ENCODE measurements at regions not wholly inside any gene's neighbourhood (a gene's known extent, or its start where the extent isn't known, plus 50 kb on each side); places are given as distances from the start of the nearest gene placed in this dataset.
"Not testable (repeated sequence)": the region's sequence is repeated elsewhere in the genome, so short reads cannot be mapped to it uniquely, and the experiment has no call there.

DNA sequence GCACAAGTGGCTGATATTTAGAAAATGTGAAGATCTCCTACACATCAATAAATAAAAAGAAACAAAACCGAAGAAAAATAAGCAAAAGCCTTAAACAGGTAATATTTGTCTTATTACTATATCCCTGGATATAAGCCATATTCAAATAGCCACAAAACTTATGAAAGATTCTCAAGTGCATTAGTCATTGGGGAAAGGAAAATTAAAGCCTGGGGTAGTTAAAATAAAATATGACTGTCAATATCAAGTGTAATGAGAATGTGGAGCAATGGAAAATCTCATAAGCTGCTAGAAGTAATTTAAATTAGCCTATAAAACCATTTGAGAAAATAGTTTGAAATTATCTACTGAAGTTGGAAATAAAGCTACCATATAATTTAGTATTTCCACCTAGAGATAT, 399.9 kb downstream of the GASK1B start:
- DNase-seq, result no peak

DNA sequence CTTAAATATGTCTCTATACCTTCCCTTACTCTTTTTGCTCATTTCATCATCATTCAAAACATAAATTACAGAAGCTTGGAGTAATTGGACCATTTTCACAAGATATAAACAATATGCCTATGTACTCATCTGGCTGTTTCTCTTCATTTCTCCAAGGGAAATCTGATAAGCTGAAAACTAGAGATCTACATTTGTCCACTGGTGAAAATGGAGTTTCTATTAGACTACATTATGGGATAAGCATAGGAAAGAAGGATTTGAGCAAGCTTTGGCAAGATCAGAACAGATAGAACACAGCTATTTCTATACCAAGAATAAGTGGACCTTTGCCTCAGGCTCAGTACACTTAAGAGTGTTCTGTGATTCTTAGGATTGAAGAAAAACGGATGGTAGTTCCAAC, 404.4 kb downstream of the GASK1B start:
- DNase-seq, result no peak

DNA sequence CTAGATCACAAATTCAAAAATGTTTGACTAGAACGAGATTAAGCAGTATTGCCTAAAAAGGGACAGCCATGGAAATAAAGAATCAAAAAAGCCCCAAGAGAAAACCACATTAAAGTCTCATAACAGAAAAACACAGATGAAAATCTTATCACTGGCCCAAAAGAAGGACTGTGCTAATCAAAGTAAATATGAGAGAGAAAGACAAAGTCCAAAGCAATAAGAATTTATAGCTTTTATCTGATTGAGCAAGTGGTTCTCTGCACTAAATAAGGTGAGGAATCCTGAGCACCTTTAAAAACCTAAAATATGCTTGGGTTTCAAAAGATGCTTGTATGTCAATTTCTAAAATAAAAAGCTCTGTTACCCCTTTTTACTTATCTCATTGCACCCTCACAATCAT, 409.3 kb downstream of the GASK1B start:
- no peak for DNase-seq

DNA sequence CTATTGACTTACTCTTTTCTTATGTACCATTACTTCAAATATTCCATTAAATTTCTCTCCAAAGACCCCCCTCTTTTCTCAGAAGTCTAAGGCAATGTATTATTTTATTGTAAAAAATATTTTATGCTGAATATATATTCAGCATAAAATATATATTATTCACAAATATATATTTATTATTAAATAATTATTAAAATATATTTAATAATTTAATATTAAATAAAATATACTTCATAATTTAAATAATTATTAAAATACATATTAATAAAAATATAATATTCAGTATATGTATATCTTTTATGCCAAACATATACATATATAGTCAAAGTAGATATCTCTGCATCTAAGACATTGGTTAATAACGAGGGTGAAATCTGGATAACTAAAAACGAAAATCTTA, 418.4 kb downstream of the GASK1B start:
- no peak for DNase-seq

DNA sequence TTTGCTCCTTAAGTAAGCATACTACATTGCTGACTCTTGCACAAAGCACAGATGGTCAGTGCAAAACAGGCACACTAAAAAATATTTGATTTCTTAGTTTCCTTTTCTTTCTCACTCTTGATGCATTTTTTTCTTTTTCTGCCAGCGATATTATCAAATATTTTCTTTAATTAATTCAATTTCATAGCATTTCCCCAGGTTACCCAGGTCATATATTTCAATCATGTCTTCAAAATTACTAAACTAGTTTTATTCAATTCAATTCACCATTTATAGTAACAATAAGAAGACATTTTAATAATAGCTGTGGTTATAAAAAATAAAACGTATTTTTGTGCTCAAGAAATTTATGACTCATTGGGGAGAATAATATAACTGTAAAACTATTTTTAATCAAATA, 421.2 kb downstream of the GASK1B start:
- no peak for DNase-seq

DNA sequence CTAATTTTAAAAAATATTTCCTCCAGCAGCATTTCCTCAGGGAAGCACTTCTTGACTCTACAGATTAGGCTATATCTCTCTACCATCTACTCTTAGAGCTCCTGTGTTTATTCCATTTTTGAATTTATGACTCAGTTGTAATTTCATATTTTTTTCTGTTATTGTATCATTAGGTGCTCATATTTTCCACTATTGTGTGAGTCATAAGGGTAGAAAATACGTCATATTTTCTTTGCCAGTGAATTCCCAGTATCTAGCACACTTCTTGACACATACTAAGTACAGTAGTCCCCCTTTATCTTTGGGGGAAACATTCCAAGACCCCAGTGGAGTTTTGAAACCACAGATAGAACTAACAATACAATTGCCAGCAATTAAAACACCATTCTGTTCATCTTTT, 431.2 kb downstream of the GASK1B start:
- no peak for DNase-seq

DNA sequence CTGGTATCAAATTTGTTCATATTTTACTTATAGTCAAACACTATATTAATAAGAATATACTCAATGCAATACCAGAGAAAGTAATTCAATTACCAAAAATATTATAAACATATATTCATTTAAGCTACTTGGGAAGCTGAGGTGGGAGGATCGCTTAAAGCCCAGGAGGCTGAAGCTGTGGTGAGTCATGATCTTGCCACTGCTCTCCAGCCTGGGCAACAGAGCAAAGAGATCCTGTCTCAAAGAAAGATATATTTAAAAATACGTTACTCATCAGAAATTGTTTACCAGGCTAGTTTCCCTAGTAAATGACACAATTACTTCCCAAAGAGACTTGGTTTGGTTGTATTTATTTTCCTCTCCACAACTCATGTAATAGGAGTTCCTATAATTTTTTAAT, 433.6 kb downstream of the GASK1B start:
- DNase-seq, result no peak

DNA sequence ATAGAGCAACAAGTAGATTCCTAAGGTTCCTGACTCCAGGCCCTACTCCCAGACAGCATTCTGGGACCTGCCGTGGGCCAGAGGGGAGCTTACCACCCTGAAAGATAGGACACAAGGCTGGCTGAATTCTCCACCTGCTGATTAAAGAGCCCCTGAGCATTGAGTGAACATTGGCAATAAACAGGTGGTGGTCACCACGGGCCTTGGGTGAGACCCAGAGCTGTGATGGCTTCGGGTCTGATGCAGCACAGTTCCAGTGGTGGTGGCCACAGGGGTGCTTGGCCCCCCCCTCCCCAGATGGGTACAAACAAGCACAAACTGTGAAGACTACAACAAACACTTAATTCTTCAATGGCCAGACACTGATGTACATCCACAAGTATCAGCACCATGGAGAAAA, 444.6 kb downstream of the GASK1B start:
- DNase-seq, result no peak

DNA sequence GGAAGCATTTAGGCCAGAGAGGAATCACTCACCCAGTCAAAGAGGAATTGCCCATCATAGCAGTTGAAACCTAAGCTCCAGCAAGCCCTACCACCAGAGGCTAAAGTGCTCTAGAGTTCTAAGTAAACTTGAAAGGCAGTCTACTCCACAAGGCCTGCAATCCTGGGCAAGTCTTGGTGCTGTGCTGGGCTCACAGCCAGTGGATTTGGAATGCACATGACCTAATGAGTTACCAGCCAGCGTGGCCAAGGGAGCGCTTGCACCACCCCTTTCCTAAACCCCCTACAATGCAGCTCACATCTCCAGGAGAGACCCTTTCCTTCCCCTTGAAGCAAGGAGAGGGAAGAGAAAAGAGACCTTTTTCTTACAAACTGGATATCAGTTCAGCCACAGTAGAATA, 445.7 kb downstream of the GASK1B start:
- no peak for DNase-seq

DNA sequence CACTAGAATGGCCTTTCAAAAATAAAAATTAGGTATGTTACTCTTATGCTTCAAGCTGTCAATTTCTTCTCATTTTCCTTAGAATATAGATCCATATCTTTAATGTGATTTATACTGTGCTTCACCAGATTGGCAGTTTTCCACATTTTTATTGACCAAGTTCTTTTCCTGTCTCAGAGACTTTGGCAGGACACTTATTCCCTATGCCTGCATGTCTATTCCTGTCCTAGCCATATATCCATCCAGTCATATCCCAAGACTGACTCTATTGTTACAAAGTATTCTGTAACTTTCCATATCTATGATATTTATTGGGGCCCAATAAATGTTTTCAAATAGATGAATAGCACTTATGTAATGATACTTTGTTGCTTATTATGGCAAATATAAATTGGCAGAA, 450.7 kb downstream of the GASK1B start:
- DNase-seq, result no peak

DNA sequence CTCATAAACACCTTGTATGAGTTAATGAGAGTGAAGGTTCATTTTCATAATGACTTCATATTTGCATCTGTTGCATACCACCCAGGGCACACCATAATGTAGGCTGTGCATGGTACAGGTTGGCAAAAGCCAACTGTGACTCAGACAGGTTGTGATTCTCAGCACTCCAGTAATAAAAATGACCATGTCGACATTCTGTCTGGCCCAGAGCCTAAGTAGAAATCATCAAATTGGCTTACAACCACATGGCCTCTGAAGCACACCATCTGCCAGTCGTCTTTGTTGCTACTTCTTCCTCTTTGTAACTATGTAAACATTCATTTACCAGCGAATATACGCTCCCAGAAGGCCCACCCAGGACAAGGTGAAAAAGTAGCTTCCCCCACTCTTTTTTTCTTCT, 459.5 kb downstream of the GASK1B start:
- DNase-seq, result no peak

DNA sequence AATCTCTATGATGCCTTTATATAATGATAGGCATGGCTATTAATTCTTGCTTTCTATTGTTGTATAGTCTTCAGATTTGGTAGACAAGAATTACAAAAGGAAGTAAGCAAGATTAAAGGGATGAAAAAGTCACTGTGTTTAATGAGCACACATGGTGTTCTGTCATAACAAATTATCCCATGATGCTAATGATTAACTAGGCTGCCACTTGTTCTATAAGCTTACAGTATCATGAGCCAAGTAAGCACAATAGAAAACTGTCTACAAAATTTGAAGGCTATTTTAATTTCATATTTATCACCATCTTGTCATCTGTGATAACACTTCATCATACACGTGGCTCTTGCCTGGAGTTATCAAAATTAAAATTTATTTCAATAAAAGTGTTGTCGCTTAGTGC, 466.7 kb downstream of the GASK1B start:
- no peak for DNase-seq

DNA sequence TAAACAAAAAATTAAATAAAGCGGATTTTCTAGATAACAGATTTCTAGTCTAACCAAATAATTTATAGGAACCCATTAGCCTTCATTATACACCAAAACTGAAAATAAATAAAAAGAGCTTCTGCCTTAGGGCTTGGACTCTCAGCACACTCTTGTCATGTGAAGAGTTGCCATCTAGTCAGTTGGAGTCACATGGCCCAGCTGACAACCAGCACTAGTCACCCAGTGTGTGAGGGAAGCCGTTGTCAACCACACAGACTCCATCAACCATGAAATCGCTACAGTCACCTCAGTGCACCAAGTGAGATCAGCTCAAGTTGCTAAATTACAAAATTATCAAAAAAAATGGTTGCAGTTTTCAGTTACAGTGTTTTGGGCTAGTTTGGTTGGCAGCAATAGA, 470.0 kb downstream of the GASK1B start:
- no peak for DNase-seq

DNA sequence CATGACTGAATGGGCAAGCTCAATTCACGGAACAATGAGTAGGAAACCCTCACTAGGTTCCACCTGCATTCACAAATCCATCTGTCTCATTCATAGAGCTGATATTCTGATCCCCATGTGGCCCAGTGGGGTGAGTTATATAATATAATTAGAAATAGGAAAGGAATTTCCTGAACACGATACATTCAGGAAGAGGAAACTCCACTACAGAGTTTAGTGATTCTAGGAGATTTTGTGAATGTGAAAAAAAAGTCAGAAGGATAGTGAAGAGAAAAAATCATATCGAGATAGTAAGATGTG, 471.2 kb downstream of the GASK1B start:
- DNase-seq, result no peak

DNA sequence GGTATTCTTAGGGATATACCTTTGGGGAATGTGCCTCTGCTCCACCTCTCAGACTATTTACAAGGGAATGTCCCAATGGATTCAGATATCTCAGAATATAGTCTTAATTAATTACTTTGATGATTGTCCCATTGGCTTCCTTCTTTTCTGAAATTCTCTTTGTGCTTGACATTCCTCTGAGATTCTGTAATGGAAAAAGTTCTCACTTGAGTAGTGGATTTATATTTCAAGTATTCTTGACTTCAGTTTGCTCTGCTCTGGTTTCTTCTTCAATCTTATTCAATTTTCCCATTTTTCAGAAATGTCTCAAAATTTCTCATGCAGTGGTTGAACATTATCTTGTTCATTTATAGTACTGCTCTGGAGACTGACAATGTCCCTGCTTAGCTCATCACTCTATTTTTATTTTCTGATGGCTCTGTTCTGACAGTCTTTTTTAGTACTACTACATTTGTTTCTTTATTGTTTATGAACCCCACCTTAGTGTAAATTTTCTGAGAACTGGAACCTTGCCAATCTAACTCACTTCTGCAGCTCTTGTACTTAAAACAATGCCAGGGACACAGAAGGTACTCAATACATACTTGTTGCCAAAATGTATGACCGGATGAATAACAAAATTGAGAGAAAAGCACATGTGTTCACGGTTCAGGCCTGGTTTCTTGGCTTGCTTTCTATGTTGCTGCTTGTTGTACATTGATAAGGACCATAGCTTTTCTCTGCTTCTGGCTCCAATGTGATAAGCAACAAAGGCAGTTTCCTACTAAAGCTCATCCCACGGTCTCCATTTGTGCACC, 471.7 kb downstream of the GASK1B start:
- DNase-seq, result no peak

DNA sequence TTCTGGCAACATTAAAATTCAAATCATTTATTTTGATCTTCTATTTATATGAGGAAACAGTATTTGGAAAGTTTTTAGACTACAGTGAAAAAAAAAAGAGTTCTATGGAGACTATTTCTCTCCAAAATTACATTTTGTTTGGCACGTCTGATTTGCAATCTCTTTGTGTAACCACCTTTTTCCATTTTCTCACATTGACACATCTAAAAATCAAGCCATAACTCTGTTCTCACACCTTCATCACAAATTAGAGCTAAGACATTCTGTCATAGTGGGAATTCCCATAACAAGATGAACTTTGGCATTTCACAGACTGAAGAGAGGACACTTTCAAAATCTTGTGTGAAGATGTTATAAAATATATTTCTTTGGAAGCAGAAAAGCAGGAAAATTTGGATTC, 468.9 kb downstream of the GRIA2 start:
- no peak for DNase-seq

DNA sequence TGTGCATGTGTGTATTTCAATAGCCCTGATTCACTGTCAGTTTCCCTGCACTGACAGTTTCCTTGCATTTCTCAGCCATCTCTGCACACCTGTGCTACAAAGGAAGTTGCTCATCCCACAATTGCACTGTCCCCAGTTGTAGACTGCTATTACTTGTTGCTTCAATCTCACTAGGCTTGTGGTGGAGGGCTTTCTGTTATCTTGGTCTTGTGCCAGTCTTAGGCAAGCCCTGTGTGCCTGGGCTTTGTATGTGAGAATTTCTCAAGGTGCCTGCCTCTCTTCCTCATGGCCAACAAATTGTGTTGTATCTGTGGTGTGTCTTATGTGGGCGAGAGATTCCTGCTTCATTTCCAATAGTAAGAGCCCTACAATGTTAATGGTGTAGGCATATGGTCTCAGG, 467.4 kb downstream of the GRIA2 start:
- no peak for DNase-seq

DNA sequence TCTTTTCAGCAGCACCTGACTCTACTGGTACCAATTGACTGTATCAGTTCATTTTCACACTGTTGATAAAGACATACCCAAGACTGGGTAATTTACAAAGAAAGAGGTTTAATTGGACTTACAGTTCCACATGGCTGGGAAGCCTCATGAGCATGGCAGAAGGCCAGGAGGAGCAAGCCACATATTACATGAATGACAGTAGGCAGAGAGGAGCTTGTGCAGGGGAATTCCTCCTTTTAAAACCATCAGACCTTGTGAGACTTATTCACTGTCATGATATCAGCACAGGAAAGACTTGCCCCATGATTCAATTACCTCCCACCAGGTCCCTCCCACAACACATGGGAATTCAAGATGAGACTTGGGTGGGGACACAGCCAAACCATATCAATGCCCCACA, 458.8 kb downstream of the GRIA2 start:
- DNase-seq, result not testable (repeated sequence)

DNA sequence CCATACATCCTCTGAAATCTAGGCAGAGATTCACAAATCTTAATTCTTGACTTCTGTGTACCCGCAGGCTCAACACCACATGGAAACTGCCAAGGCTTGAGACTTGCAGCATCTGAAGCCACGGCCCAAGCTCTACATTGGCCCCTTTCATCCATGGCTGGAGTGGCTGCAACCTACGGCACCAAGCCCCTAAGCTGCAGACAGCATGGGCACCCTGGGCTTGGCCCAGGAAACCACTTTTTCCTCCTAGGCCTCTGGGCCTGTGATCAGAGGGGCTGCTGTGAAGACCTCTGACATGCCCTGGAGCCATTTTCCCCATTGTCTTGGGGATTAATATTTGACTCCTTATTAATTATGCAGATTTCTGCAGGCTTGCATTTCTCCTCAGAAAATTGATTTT, 457.9 kb downstream of the GRIA2 start:
- DNase-seq, result no peak

DNA sequence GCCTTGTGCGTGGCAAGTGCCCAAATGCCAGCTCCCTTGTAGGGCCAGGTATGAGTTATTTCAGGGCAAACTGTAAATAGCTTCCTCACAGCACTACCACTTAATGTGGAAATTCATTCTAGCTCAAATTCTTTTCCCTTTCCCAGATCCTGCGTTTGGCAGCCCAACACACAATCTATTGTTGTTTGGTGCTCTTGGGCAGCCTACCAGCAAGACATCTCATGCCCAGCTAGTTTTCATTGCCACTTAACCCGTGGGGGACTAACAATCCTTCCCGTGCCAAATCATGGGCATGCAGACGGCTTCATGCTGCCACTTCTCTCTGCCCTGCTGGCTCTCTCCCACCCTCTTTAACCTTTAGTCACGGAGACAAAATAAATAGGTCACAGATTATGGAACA, 454.2 kb downstream of the GRIA2 start:
- no peak for DNase-seq

DNA sequence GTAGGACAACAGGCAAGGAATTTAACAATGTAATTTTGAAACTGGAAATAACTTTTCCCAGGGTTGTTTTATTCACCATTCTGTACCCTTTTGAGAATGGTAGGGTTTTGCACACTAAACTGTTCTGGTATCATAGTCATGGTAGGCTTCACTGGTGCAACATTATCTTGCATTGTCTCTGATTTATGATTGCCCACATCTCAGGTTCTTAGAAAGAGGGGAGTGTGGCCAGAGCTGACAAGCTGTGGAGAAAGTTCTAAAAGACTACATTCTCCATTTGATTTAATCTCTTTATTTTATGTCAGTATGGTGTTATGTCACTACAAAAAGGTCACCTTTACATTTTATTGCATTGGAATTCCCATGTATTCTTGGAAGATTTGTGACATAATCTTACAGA, 447.3 kb downstream of the GRIA2 start:
- DNase-seq, result no peak

DNA sequence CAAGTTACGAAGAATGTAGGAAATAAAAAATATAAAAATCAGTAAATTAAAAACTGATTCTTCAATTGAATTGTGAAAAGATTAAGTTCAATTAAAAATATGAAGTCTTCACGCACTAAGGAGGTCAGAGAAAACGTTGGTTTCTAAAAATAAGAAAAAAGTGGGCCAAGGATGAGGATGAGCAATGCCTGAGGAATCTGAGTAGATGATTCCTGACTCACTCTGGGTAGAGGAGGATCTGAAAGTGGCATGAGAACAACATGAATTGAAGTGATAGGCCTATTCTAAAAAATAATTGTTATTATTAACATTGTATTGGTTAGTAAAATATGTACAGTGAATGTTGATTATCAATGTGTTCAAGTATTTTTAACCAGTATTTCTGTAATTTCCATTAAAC, 444.2 kb downstream of the GRIA2 start:
- no peak for DNase-seq

DNA sequence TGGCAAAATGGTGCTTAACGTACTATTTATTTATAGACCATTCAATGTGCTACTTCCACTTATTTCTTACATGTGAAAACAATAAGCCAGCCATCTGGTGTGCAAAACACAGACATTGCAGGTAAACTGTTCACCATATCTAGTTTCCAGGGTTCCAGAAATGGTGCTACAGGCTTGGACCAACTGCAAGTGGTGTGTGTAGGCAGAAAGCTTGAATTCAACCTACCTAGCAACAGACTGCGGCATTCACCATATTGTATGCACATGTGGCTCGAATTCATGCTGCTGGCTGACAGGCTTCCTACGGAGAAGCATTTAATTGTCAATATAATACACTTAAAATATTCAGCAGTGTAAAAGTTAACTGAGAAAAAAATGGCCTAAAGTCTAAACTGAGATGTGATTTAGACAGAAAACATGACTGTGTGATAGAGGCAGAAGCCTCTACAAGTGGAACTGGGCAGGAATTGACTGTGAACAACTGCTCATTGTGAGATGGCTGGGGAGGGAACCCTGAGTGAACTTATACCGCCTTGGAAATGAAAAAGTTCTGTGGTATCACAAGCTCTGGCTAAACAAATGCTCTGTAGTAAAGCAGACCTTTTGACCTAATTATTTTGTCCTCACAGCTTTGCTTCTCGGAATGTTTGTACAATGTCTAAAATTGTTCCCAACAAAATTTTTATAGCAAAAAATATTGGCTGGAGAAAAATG, 434.7 kb downstream of the GRIA2 start:
- DNase-seq, result no peak

DNA sequence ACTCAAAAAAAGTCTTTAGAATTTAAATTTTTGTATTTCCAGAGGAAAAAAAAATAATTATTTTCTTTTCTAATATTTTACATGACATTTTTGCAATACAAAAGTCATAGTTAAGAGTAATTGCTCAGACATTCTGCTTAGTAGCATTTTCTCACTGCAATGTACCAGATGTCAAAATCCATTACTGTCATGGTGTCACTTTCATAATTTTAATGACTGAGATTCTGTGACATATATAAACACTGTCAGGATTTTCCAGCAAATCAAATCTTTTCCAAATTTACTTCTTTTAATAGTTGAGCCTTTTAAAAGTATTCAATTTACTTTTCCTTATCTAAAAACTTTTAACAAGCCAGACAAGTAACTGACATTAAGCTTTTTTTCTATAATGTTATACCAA, 422.7 kb downstream of the GRIA2 start:
- DNase-seq, result no peak

DNA sequence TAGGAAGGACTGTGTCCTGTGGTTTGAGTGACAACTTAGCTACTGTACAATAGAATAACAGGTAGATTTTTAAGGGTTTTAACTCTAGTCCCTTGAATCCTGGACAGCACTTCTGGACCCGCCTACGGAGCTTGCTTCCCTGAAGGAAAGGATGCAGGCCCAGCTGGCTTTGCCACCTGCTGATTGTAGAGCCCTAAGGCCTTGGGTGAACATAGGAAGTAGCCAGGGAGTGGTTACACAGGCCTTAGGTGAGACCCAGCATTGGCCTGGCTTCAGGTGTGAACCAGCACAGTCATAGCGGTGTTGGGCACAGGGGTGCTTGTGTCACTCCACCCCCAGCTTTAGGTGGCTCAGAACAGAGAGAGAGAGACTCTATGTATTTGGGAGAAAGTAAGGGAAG, 413.5 kb downstream of the GRIA2 start:
- DNase-seq, result no peak
